ENCODE measurements at regions not wholly inside any gene's neighbourhood (a gene's known extent, or its start where the extent isn't known, plus 50 kb on each side); places are given as distances from the start of the nearest gene placed in this dataset.

DNA sequence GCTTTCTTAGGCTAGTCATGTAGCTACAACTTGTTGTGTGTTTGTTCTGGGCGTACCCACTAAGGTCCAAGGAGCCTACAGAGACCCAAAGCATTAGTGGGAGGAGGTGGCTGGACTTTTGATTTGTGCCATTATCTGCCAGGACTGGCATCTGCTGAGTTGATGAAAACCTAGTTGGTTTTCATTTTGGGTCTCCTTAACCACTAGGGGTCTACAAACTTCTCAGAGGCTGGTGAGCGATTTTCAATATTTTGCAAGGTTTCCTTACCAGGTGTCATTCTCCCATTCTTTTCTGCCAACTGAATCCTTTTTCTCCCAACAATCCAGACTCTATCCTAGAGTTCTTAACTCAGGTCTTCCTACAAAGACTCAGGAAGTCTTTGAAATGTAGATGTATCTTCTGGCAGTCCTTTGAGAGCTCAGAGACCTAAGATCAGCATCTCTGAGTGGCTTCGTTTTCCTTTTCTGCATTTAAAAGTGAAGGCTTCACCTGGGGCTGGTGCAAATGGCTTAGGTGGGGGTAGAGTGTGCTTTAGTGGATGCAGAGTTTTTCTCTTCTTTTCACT, 150.0 kb upstream of the RMST start:
- TF ChIP-seq, protein P1, sequence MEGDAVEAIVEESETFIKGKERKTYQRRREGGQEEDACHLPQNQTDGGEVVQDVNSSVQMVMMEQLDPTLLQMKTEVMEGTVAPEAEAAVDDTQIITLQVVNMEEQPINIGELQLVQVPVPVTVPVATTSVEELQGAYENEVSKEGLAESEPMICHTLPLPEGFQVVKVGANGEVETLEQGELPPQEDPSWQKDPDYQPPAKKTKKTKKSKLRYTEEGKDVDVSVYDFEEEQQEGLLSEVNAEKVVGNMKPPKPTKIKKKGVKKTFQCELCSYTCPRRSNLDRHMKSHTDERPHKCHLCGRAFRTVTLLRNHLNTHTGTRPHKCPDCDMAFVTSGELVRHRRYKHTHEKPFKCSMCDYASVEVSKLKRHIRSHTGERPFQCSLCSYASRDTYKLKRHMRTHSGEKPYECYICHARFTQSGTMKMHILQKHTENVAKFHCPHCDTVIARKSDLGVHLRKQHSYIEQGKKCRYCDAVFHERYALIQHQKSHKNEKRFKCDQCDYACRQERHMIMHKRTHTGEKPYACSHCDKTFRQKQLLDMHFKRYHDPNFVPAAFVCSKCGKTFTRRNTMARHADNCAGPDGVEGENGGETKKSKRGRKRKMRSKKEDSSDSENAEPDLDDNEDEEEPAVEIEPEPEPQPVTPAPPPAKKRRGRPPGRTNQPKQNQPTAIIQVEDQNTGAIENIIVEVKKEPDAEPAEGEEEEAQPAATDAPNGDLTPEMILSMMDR (IDR thresholded peaks at IDR 0.05; ENCODE audit: insufficient read depth, low read length): no peak
- TF ChIP-seq POLR2AphosphoS5 (IDR thresholded peaks at IDR 0.05; ENCODE audit: low read depth) (no peak), SPI1 (IDR thresholded peaks at IDR 0.05; ENCODE audit: borderline replicate concordance, low read depth) (no peak)
